Cardiac septum (tissue), 1 donor: ENCODE measurements at regions not wholly inside any gene's neighbourhood (a gene's known extent, or its start where the extent isn't known, plus 50 kb on each side); places are given as distances from the start of the nearest gene placed in this dataset.
"Not testable (repeated sequence)": the region's sequence is repeated elsewhere in the genome, so short reads cannot be mapped to it uniquely, and the experiment has no call there.

Source experiments
- DNase-seq: peaks from one replicate; pipeline ENCODE4 v3.0.0-alpha.2; 2020; ENCODE audit warnings: low spot score
- intact Hi-C: fragments of 100-400 bp; cut with DNase I; formaldehyde crosslinking; loops from one replicate; pipeline ENCODE4 v1.14.0; 2022
- donor health status: DM: no; HTN: no; CAD: no.

DNA sequence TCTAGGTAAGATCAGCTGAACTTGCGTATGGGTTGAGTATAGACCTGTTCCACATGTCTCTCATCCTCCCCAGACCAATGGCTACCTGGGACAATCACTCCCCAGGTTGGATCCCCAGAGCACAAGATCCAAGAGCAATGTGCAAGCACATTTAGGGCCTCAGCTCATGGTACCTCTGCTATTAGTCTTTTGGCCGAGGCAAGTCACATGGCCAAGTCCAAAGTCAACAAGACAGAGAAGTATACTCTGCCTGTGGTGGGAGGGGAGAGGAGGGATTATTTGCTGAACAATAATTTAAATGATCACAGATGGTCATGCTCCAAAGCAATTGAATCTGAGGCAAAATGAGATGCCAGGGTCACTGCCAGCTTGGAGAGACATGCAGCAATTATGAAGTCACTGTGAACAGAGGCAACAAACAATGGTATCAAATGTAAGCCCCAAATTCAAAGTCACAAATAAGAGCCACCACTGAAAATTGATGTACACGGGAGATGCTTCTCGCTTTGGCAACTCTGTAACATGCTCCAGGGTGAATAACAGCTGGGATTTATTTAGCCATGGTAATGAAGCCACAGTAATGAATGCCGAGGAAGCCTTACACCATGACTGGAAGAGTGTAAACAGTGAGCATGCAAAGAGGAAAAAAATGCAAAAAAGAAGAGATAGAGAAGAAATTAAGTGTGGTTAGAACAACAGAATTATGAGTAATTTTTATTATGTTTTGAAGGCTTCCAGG is 149.1 kb downstream of the ZNF281 start:
- intact Hi-C loops: no loop called here
- no peak for DNase-seq

DNA sequence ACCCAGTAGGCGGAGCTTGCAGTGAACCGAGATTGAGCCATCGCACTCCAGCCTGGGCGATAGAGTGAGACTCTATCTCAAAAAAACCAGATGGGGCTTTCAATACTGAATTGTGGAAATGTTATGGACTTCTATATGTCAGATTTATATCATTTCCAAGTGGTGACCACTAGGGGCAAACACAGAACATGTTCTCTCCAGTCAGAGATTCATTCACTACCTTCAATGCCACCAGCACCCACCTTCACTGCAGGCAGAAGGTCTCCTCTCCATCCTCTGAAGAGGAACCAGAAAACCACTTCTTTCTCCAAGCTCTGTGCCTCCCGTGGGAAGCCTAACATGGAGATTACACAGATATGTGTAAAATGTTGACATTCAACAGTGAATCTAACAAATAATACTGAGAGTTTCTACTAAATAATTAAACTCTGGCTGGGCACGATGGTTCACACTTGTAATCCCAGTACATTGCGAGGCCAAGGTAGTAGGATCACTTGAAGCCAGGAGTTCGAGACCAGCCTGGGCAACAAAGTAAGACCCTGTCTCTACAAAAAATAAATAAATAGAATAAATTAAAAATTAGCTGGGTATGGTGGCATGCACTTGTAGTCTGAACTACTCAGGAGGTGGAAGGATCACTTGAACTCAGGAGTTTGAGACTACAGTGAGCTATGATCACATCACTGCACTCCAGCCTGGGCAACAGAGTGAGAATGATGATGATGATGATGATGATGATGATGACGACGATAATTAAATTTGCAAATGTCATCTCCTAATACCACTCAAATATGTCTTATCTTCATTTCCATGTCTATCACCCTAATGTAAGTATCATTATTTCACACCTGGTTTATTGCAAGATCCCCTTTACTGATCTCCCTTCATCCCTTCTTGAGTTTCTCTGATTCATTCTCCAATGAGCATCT is 151.1 kb downstream of the ZNF281 start:
- intact Hi-C loops: no loop called here

GRCh38 chr1:200257235-200257634 is 152.6 kb downstream of the ZNF281 start:
- intact Hi-C loops: no loop called here
- DNase-seq: no peak

More for the DNA sequence above, 151.1 kb downstream of the ZNF281 start:
- no peak for DNase-seq

DNA sequence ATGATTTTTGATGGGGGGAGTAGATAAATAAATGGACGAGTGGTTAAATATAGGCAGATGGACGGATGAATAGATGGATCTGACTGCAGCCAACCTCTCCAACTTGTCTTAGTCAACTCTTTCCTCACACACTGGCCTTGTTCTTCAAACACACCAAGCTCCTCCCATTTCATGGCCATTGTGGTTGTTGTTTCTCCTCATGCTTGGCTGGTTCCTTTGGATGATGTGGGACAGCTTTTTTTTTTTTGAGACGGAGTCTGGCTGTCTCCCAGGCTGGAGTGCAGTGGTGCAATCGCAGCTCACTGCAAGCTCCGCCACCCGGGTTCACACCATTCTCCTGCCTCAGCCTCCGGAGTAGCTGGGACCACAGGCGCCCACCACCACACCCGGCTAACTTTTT is 155.2 kb downstream of the ZNF281 start:
- intact Hi-C loops, DNase-seq: not testable (repeated sequence)

DNA sequence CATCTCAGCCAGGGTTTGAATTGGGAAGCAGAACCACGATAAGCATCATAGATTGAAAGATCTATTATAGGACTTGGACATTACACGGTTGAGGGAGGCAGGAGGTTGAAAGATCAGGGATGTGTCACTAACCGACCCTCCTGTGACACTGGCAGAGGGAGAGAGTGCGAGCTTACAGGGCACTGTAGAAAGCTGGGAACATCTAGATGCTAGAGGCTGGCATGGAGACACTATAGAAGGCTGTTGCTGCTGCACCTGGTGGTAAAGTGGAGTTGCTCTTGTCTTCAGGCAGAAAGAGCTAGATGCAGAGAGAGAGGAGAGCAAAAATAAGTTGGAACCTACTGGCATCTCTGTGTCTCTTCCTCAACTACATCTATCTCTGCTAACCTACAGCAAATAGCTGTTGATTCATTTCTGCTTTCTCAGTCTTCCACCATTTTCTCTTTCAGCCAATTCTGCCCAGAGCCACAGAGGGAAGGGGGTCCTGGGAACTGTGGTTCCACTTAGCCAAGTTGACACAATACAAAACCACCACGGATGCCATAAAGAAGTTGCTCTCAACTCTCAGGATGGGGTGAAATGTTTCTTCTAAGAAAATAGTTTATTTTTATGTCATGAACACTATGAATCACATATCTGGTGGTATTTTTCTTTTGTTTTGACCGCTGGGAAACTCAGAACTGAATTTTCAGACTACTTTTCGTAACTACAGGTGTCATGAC is 155.9 kb downstream of the ZNF281 start:
- DNase-seq: no peak
- intact Hi-C loops: no loop called here

DNA sequence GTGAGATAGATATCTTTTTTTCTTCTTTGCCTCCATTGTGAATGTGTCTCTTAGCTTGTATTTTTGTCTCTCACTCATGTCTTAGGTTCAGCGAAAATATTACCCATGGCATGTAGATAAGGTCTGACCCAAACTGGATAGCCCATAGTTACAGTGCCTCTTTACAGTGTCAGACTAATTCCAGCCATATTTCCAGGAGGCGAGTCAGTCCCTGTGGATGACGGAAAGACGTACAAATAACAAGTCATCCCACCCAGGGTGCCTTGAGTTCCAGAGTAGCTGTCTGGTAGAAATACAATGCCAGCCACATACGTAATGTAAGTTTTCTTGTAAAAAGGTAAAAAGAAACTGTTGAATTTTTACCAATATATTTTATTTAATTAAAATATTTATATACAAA is 157.3 kb downstream of the ZNF281 start:
- intact Hi-C loops: no loop called here
- no peak for DNase-seq

DNA sequence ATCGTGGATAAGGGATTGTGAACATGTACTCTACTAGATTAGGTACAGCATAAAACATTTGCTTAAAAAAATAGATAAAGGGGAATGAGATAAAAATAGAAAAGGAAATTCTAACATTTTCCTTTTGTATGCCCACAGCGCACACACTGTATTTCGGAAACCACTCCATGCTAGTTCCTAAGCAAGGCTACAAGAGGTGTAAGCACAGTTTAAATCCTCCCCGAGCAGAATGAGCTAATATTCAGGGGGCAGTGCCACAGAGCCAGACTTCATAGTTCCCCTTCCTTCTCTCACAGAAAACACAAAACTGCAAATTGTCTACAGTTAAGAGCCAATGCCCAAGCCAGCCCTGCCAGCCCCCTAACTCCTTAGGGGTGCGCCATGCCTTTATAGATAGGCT is 159.4 kb downstream of the ZNF281 start:
- DNase-seq: no peak
- intact Hi-C loops: no loop called here

GRCh38 chr1:200248541-200248940 is 161.3 kb downstream of the ZNF281 start:
- intact Hi-C loops: no loop called here
- DNase-seq: no peak

GRCh38 chr1:200247518-200247917 is 162.3 kb downstream of the ZNF281 start:
- DNase-seq: no peak
- intact Hi-C loops: no loop called here

GRCh38 chr1:200245473-200245872 is 164.4 kb downstream of the ZNF281 start:
- DNase-seq: no peak
- intact Hi-C loops: no loop called here

DNA sequence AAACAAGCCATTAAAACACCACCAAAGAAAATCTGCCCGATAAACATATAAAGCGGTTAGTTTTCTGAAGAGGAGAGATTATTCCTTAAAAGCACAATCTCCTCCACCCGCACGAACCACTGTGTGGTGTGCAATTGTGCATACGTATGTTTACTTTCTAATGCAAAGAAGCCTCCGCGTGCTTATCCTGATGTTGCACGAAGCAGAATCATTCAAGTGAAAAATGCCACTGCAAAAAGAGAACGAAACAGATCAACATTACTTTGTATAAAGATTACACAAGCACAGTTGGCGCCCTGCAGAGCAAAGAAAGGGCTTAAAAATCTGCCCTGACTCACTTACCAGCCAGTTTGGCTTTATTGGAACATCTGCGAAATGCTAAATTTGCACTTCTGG is 166.8 kb downstream of the ZNF281 start:
- no peak for DNase-seq
- intact Hi-C loops: loop anchor here (5.0 kb wide), 1 partner anchor 171 kb away; no protein-coding TSS in a partner anchor

GRCh38 chr1:200242110-200243041 is 167.5 kb downstream of the ZNF281 start:
- DNase-seq: no peak
- intact Hi-C loops: loop anchor here (5.0 kb wide), 1 partner anchor 170 kb away; no protein-coding TSS in a partner anchor

- DNase-seq: no peak
- intact Hi-C loops: loop anchor here (5.0 kb wide), 1 partner anchor 168 kb away; no protein-coding TSS in a partner anchor
Measured at GRCh38 chr1:200240656-200241055, 169.2 kb downstream of the ZNF281 start.

DNA sequence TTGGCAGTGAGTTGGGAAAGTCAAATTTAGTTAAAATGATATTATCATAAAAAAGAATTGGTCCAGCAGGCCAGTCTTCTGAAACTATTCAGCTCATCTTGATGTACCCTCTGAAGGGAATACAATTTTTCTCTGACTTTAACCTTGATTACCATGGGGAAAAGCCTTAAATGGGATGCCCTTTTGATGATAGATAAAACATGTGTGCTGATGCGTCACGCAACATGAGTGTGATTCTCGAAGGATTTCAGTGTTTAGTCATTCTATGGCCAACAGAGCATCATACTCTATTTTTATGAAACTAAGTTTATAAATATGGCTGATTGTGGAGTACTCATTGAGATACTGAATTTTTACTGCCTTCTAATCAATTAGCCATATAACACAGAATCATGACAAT is 171.5 kb downstream of the ZNF281 start:
- intact Hi-C loops: no loop called here
- DNase-seq: no peak

DNA sequence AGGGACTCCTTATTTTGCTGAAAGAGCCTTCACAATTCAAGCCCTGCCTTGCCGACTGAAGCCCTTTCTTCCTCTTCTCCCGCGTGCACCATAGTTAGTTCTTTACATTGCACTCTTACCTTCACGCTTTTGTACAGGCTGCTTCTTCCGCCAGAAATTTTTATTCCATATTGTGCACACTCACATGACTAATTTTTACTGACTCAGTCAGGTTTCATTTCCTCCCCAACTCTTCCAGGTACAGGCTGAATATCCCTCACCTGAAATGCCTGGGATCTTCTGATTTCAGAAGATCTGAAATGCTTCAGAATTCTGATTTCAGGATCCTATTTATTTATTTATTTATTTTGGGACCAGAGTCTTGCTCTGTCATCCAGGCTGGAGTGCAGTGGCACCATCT is 172.8 kb downstream of the ZNF281 start:
- DNase-seq: no peak
- intact Hi-C loops: no loop called here

DNA sequence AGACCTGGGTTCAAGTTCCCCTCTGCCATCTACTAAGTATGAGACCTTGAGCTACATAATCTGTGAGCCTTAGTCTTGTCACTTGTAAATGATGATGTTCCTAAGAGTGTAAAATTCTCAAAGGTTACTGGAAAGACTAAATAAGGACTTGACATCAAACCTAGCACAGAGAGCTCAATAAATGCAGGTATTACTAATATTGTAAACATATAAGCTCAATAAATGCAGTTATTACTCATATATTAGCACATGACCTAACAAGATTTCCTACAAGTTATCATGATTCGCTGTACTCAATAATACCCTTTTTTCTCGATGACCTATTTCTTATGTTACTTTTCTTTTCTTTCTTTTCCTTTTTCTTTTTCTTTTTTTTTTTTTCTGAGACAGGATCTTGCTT is 174.9 kb downstream of the ZNF281 start:
- no peak for DNase-seq
- intact Hi-C loops: no loop called here

DNA sequence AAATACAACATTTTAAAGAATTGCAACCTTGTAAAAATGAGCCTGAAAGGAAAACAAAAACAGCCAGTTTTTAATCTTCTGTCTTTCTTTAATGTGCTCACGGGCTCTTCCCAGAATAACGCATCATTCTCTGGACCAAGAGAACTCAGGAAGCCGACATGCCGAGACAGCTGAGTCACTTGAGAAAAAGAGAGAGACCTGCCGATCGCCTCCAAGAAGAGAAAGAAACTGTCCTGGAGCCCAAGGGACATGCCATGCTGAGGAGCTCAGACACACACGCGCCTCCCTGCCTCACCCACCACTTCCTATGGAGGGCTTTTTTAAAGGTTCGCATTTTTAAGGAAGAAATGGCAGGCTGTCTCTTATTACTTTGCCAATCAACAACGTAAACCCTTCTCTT is 176.4 kb downstream of the ZNF281 start:
- DNase-seq: no peak
- intact Hi-C loops: no loop called here

- DNase-seq: no peak
- intact Hi-C loops: no loop called here
Measured at GRCh38 chr1:200231787-200232231, 178.0 kb downstream of the ZNF281 start.

DNA sequence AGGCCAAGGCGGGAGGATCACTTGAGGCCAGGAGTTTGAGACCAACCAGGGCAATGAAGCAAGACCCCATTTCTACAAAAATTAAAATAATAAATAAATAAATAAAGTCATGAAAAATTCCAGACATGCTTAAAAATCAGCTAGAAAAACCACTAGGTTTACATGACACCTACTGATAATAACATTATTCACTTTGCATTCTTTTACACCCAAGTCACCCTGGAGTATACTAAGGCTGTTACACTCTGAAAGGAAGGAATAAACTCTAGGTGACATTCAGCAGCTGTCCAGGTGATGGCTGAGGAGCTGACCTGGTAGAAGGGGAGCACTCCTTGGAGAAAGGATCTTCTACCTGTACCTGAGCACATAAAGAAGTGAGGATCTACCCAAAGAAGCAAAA is 179.2 kb downstream of the ZNF281 start:
- intact Hi-C loops: no loop called here

More for the DNA sequence above, 179.2 kb downstream of the ZNF281 start:
- DNase-seq: no peak
